ENCODE measurements at regions not wholly inside any gene's neighbourhood (a gene's known extent, or its start where the extent isn't known, plus 50 kb on each side); places are given as distances from the start of the nearest gene placed in this dataset.

DNA sequence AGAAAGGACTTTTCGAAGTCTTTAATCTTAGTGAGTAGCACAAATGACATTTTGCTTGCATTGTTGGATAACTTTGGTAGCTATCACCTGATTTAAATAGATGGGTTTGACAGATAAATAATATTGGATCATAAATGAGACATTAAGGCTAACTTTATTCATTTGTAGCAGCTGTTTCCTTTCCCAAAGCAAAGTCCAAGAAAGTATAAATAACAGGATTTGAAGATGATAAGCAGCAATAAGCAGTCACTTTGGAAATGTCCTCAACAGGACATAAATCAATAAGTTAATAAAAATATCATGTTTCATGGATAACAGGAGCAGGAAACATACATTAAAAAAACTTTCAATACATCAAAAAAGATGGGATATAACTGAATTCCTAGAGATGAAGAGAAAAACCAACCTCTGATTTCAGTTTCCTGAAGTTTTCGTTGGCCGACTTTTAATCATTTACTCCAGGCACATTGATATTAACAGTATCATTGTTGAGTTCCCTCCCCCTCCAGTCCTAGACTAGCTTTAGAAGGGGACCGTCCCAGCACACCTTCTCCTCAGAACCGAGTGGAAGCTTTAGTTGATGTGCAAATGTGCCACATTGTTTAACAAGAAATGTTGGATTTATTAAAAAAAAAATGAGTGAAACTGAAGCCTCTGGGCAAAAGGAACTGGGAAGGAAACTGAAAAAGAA is 169.9 kb upstream of the AGA start:
- in situ Hi-C loops (cut with HindIII; ENCODE audit: low sequenced_read_pairs): no loop called here
- DNase-seq (ENCODE audit: low read depth): no peak
- TF ChIP-seq CTCF (IDR thresholded peaks at IDR 0.05; ENCODE audit: low read depth, low read length, missing control alignments): no peak
- H3K4me3 ChIP-seq (ENCODE audit: low read depth, low read length): no peak overlapping the region

DNA sequence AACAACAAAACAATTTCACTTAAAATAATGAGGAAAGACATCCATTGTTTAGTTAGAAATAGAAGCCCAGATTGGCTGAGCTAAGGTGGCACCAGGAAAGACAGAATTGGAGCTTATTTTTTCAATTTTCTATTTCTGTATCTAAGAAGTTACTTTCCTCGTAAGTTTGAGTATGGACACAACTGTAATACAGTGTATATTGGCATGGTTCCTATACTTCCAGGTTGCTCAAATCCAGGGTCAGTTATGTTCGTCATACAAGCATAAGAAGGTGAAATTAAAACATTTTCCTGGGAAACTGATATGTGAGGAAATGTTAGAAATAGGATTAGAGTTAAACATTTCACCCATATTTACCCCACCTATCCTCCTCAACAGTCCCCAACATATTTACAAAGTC is 170.4 kb upstream of the AGA start:
- in situ Hi-C loops (cut with HindIII; ENCODE audit: low sequenced_read_pairs): no loop called here
- H3K4me3 ChIP-seq (ENCODE audit: low read depth, low read length): no peak overlapping the region
- no peak for TF ChIP-seq CTCF (IDR thresholded peaks at IDR 0.05; ENCODE audit: low read depth, low read length, missing control alignments)
- no peak for DNase-seq (ENCODE audit: low read depth)

DNA sequence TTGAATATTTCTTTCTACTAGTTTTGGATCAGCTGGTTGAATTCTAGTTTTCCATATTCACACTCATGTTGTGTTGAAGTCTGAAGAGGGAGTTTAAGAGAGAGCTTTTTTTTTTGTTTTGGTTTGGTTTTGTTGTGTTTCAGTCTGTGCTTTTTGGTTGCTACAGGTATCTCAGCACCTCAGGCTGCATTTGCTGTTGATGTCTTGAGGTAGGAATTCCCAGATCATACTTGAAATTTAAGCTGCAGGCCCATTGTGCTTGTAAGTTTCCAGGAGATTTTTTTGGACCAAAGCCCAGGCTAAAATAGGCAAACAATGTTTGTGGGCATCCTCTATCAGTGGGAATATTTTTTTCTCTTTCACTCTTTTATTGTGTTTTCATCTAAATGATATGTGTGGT is 190.2 kb upstream of the AGA start:
- in situ Hi-C loops (cut with HindIII; ENCODE audit: low sequenced_read_pairs): no loop called here
- no peak for TF ChIP-seq CTCF (IDR thresholded peaks at IDR 0.05; ENCODE audit: low read depth, low read length, missing control alignments)
- DNase-seq (ENCODE audit: low read depth): peak; percentile 31
- no peak overlapping the region for H3K4me3 ChIP-seq (ENCODE audit: low read depth, low read length)

DNA sequence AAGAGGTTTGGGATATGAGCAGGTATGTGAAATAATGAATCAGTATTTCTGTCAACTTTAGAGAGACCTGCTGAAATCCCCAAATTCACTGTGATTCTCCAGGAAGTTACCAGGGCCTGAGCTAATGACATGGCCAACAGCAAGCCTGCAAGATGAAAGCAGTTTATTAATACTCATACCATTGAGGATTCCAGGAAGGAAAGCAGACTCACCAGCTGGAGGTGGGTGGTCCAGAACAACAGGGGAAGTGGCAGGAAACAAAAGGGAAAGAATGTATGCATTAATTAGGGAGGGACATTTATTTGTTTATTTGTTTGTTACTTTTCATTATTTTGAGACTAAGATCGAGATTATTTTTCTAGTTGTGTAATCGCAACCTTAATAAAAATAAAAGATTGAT is 196.6 kb upstream of the AGA start:
- in situ Hi-C loops (cut with HindIII; ENCODE audit: low sequenced_read_pairs): no loop called here
- no peak for TF ChIP-seq CTCF (IDR thresholded peaks at IDR 0.05; ENCODE audit: low read depth, low read length, missing control alignments)
- no peak for DNase-seq (ENCODE audit: low read depth)
- no peak overlapping the region for H3K4me3 ChIP-seq (ENCODE audit: low read depth, low read length)

GRCh38 chr4:177640864-177641263 is 198.6 kb upstream of the AGA start:
- H3K4me3 ChIP-seq (ENCODE audit: low read depth, low read length): no peak overlapping the region
- in situ Hi-C loops (cut with HindIII; ENCODE audit: low sequenced_read_pairs): no loop called here
- no peak for DNase-seq (ENCODE audit: low read depth)
- no peak for TF ChIP-seq CTCF (IDR thresholded peaks at IDR 0.05; ENCODE audit: low read depth, low read length, missing control alignments)

DNA sequence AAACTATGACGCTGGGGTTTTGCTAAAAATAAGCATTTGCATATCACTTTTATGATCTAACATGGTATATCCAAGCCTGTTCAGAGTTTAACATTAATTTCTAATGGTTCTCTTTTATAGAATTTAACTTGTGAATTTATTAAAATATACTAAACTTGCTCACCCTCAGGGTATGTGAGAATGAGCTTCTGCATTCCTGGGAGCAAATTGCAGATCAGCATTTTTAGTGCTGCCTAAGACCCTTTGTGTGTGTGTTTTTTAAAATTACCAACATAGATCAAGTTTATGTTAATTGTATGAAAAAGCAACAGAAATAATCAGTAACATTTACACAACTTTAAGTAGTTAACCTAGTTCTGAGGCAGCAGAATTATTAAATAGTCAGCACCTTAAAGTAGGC is 218.0 kb upstream of the AGA start:
- DNase-seq (ENCODE audit: low read depth): no peak
- H3K4me3 ChIP-seq (ENCODE audit: low read depth, low read length): no peak overlapping the region
- TF ChIP-seq CTCF (IDR thresholded peaks at IDR 0.05; ENCODE audit: low read depth, low read length, missing control alignments): no peak
- in situ Hi-C loops (cut with HindIII; ENCODE audit: low sequenced_read_pairs): no loop called here

Data from astrocyte of the cerebellum (primary cell).